ENCODE measurements at regions not wholly inside any gene's neighbourhood (a gene's known extent, or its start where the extent isn't known, plus 50 kb on each side); places are given as distances from the start of the nearest gene placed in this dataset.

DNA sequence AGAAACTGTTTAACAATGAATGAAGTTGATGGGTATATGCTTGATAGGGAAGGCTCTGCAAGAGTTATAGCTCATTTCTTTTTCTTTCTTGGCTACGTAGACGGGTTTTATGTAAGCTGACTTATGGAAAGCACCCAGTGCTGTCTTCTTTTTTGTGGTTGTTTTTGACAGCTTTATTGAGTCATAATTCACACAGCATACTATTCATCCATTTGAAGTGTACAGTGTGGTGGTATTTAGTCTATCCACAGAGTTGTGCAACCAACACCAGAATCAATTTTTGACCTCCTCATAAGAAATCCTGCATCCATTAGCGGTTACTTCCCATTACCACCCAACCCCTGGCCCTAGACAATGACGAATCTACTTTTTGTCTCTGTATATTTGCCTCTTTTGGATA is 240.6 kb upstream of the KIAA1217 start:
- H3K27me3 Mint-ChIP-seq: no peaks in the 10 kb centered on the region
- H3K36me3 Mint-ChIP-seq: no peaks in the 10 kb centered on the region
- H3K27ac Mint-ChIP-seq: no peak overlapping the region
- no peak for DNase-seq (ENCODE audit: extremely low spot score, unreplicated experiment)
- peaks cover 9% of the 10 kb centered on the region for H3K9me3 Mint-ChIP-seq
- no peaks in the 10 kb centered on the region for H3K4me1 Mint-ChIP-seq (ENCODE audit: unreplicated experiment)
- no peak overlapping the region for H3K4me3 Mint-ChIP-seq
- TF ChIP-seq, protein P1, sequence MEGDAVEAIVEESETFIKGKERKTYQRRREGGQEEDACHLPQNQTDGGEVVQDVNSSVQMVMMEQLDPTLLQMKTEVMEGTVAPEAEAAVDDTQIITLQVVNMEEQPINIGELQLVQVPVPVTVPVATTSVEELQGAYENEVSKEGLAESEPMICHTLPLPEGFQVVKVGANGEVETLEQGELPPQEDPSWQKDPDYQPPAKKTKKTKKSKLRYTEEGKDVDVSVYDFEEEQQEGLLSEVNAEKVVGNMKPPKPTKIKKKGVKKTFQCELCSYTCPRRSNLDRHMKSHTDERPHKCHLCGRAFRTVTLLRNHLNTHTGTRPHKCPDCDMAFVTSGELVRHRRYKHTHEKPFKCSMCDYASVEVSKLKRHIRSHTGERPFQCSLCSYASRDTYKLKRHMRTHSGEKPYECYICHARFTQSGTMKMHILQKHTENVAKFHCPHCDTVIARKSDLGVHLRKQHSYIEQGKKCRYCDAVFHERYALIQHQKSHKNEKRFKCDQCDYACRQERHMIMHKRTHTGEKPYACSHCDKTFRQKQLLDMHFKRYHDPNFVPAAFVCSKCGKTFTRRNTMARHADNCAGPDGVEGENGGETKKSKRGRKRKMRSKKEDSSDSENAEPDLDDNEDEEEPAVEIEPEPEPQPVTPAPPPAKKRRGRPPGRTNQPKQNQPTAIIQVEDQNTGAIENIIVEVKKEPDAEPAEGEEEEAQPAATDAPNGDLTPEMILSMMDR (conservative IDR thresholded peaks at IDR 0.05): no peak

DNA sequence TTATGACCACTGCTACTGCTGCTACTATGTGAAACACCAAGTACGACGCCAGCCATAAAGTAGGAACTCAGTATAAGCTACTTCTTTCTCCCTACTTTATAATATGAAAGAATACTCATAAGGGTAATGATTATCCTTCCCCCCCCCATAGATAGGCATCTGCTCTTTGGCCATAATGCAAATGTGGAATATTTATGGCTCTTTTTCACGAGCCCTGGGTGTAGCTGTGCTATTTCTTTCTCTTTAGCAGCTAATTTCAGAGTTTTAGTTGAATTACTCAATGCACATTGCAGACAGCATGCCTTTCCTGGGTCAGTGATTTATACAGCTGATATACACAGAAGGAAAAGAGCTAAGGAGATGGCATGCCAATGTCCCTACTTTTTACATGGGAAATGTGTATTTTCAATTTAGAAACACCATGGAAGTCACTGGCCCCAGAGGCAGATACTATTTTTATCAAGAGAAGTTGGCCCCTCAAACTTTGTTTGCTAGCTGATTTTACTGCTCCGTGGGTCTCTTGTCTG is 234.1 kb upstream of the KIAA1217 start:
- Mint-ChIP-seq H3K36me3 (no peaks in the 10 kb centered on the region), H3K4me3 (no peak overlapping the region), H3K27ac (no peak overlapping the region), H3K27me3 (peaks cover 4% of the 10 kb centered on the region), H3K4me1 (ENCODE audit: unreplicated experiment) (peaks cover 23% of the 10 kb centered on the region), H3K9me3 (peaks cover 4% of the 10 kb centered on the region)
- DNase-seq (ENCODE audit: extremely low spot score, unreplicated experiment): no peak
- TF ChIP-seq, protein P1 (conservative IDR thresholded peaks at IDR 0.05): no peak

DNA sequence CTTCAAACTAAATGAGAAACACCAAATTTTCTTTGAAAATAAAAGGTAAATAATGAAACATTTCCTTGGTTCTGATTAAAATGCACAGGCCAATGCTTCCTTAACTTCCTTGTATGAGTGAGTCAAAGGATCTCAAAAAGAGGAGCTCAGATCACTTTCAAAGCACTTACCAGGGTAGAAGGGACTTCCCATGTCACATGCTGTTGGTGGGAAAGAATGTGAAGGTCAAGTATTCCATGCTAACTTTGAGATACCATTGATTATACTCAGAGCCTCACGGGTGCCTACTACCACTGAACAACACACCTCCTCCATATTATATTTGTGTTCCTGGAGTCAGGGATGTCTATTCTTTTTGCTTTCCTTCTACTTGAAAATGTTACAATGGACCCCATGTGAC is 233.5 kb upstream of the KIAA1217 start:
- H3K27me3 Mint-ChIP-seq: peaks cover 7% of the 10 kb centered on the region
- H3K27ac Mint-ChIP-seq: no peak overlapping the region
- TF ChIP-seq, protein P1 (conservative IDR thresholded peaks at IDR 0.05): no peak
- H3K4me3 Mint-ChIP-seq: no peak overlapping the region
- H3K4me1 Mint-ChIP-seq (ENCODE audit: unreplicated experiment): peaks cover 30% of the 10 kb centered on the region
- no peak for DNase-seq (ENCODE audit: extremely low spot score, unreplicated experiment)
- peaks cover 4% of the 10 kb centered on the region for H3K9me3 Mint-ChIP-seq
- no peaks in the 10 kb centered on the region for H3K36me3 Mint-ChIP-seq

DNA sequence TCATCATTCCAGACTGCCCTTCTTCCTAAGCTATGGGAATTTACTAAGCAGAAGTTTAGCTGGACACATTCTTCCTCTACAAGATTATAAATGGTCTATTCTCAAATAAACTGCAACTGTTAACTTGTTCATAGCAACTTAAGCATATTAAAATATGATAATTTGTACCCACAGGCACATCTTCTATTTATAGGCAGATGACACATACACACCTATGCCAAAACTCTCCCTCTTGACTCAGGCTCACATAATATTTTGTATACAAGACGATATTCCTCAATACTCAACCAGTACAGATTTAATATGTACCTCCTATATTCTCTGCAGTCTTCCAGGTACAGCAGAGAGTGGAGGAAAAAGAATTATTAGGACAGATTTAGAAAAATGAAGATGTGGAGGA is 232.7 kb upstream of the KIAA1217 start:
- Mint-ChIP-seq H3K36me3 (no peaks in the 10 kb centered on the region), H3K9me3 (peaks cover 1% of the 10 kb centered on the region), H3K4me1 (ENCODE audit: unreplicated experiment) (peaks cover 36% of the 10 kb centered on the region), H3K27me3 (peaks cover 7% of the 10 kb centered on the region), H3K4me3 (no peak overlapping the region), H3K27ac (no peak overlapping the region)
- TF ChIP-seq, protein P1 (conservative IDR thresholded peaks at IDR 0.05): no peak
- no peak for DNase-seq (ENCODE audit: extremely low spot score, unreplicated experiment)

DNA sequence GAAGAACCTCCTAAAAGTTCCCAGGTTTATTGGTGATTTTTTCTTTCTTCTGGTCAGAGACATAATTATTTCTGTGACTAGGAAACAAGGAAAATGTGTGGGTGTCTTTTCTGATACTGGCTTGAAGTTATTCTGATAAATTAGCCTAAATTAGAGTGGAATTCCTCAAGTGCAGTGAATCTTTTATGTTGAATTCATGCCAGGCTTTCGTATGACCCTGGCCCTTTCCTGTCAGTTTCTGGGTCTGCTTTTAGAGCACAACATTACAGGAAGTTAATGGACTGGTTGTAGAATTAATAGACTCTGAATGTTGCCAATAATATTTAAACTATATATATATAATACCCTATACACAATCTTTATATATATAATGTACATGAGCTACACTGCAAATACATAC is 230.6 kb upstream of the KIAA1217 start:
- peaks cover 3% of the 10 kb centered on the region for H3K9me3 Mint-ChIP-seq
- H3K27ac Mint-ChIP-seq: no peak overlapping the region
- peaks cover 7% of the 10 kb centered on the region for H3K27me3 Mint-ChIP-seq
- no peaks in the 10 kb centered on the region for H3K36me3 Mint-ChIP-seq
- H3K4me3 Mint-ChIP-seq: no peak overlapping the region
- no peak for DNase-seq (ENCODE audit: extremely low spot score, unreplicated experiment)
- TF ChIP-seq, protein P1 (conservative IDR thresholded peaks at IDR 0.05): no peak
- H3K4me1 Mint-ChIP-seq (ENCODE audit: unreplicated experiment): peaks cover 45% of the 10 kb centered on the region

DNA sequence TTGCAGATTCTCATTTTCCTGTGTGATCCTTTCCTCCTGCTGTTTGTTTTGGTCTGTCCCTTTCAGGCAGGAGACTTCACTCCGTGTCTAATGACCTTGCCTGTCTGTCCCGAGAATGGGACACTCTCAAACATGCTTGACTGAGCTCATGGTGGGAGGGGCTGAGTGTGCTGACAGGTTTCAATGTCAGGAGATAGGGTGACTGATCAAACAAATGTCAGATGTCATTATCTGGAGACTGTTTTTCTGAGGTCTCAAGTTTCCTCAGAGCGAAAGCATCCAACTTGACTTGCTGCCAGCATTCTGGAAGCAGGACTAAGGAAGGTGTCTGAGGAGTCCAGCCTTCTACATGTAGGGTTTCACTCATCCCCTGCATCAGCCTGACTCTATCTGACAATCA is 228.8 kb upstream of the KIAA1217 start:
- DNase-seq (ENCODE audit: extremely low spot score, unreplicated experiment): no peak
- H3K27ac Mint-ChIP-seq: no peak overlapping the region

More for the DNA sequence above, 228.8 kb upstream of the KIAA1217 start:
- H3K4me1 Mint-ChIP-seq (ENCODE audit: unreplicated experiment): peaks cover 40% of the 10 kb centered on the region
- peaks cover 3% of the 10 kb centered on the region for H3K9me3 Mint-ChIP-seq
- no peaks in the 10 kb centered on the region for H3K36me3 Mint-ChIP-seq
- peaks cover 7% of the 10 kb centered on the region for H3K27me3 Mint-ChIP-seq
- no peak overlapping the region for H3K4me3 Mint-ChIP-seq
- TF ChIP-seq, protein P1 (conservative IDR thresholded peaks at IDR 0.05): no peak

Measured in type B pancreatic cell (in vitro differentiated cells).